Esophagus squamous epithelium (tissue), 4 donors: ENCODE measurements at regions not wholly inside any gene's neighbourhood (a gene's known extent, or its start where the extent isn't known, plus 50 kb on each side); places are given as distances from the start of the nearest gene placed in this dataset.

Source experiments
- POLR2A ChIP-seq, 4 donors: fragments of 450-650 bp; IDR thresholded peaks; one replicate each; pipeline ENCODE4 v1.6.1; 2017; ENCODE audit warnings: antibody characterized with exemption in 4 of 4, mild to moderate bottlenecking in 4 of 4, moderate library complexity in 3 of 4
- TF ChIP-seq, protein P1 (sequence below), 6 experiments: fragments of 450-650 bp in 4 of 6; fragments of 200-600 bp in 2 of 6; sonication (generic) in 2 of 6; IDR thresholded peaks; one replicate each; pipeline ENCODE4 v1.5.1; 2016 to 2019; ENCODE audit warnings: antibody characterized with exemption in 6 of 6, mild to moderate bottlenecking in 4 of 6, moderate library complexity in 4 of 6

DNA sequence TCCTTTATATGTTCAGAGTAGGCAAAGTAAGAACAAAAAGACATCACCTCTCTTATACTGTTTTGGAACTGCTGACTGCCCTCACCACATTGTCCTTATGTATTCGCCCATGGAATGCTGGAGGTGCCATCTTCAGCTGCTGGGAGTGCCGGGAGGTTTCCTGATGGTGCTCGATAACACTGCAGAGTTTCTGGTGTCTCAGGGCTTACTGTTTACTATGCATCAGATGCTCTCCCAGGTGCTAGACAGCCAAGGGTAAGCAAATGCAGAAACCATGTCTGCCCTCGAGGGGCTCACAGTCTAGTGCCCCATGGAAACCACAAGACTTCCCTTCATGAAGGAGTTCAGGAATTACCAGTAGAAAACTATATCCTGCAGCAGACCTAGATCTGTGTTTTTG is 70.1 kb upstream of the SMIM23 start:
- TF ChIP-seq, protein P1, sequence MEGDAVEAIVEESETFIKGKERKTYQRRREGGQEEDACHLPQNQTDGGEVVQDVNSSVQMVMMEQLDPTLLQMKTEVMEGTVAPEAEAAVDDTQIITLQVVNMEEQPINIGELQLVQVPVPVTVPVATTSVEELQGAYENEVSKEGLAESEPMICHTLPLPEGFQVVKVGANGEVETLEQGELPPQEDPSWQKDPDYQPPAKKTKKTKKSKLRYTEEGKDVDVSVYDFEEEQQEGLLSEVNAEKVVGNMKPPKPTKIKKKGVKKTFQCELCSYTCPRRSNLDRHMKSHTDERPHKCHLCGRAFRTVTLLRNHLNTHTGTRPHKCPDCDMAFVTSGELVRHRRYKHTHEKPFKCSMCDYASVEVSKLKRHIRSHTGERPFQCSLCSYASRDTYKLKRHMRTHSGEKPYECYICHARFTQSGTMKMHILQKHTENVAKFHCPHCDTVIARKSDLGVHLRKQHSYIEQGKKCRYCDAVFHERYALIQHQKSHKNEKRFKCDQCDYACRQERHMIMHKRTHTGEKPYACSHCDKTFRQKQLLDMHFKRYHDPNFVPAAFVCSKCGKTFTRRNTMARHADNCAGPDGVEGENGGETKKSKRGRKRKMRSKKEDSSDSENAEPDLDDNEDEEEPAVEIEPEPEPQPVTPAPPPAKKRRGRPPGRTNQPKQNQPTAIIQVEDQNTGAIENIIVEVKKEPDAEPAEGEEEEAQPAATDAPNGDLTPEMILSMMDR (IDR thresholded peaks at IDR 0.05): no peak
- no peak for TF ChIP-seq POLR2A (IDR thresholded peaks at IDR 0.05)
